ENCODE measurements at regions not wholly inside any gene's neighbourhood (a gene's known extent, or its start where the extent isn't known, plus 50 kb on each side); places are given as distances from the start of the nearest gene placed in this dataset.

DNA sequence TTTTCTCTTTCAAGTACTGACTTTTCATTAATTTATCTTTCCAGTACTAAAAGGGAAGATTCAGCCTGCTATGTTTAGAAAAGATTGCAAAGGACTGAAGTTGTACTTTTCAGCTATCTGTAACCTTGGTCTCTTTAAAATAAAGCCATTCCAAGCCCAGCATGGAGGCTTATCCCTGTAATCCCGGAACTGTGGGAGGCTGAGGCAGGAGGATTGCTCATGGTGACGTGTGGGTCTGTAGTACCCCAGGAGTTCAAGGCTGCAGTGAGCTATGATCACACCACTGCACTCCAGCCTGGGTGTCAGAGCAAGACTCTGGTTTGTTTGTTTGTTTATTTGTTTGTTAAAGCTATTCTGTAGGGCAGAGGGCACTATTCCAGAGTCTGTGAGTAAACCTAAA lies 50.6 kb upstream of the TMEM170B start:
- ChIA-PET POLR2A (no interaction called here), CTCF (interaction anchor here (1.1 to 1.8 kb wide), 2 partner anchors 8 to 22 kb away, joined by 3 to 6 read pairs; no protein-coding TSS in a partner anchor)
- peaks cover 2% of the 10 kb centered on the region for H3K27me3 Mint-ChIP-seq
- intact Hi-C loops (cut with micrococcal nuclease) = no loop called here
- DNase-seq (no peak), ATAC-seq (no peak)
- H3K27ac Mint-ChIP-seq = no peak overlapping the region
- no peak overlapping the region for H3K4me3 Mint-ChIP-seq
- TF ChIP-seq, protein P1, sequence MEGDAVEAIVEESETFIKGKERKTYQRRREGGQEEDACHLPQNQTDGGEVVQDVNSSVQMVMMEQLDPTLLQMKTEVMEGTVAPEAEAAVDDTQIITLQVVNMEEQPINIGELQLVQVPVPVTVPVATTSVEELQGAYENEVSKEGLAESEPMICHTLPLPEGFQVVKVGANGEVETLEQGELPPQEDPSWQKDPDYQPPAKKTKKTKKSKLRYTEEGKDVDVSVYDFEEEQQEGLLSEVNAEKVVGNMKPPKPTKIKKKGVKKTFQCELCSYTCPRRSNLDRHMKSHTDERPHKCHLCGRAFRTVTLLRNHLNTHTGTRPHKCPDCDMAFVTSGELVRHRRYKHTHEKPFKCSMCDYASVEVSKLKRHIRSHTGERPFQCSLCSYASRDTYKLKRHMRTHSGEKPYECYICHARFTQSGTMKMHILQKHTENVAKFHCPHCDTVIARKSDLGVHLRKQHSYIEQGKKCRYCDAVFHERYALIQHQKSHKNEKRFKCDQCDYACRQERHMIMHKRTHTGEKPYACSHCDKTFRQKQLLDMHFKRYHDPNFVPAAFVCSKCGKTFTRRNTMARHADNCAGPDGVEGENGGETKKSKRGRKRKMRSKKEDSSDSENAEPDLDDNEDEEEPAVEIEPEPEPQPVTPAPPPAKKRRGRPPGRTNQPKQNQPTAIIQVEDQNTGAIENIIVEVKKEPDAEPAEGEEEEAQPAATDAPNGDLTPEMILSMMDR (IDR thresholded peaks at IDR 0.05) = no peak
- no peaks in the 10 kb centered on the region for H3K36me3 Mint-ChIP-seq (ENCODE audit: low read depth)
- no peaks in the 10 kb centered on the region for H3K4me1 Mint-ChIP-seq (ENCODE audit: low read depth)
- H3K9me3 Mint-ChIP-seq = no peaks in the 10 kb centered on the region

DNA sequence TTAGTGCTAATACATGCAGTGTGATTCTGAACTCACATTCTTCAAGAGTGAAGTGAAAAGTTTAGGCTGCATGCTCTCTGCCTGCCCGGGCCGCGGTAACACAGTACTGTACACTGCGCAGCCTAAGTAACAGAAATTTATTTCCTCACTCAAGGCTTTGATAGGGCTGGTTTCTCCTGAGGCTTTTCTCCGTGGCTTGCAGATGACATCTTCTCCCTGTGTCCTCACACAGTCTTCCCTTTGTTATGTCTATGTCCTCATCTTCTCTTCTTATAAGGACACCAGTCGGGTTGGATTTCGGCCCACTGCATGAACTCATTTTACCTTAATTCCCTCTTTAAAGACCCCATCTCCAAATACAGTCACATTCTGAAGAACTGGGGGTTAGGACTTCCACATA lies 51.1 kb upstream of the TMEM170B start:
- TF ChIP-seq, protein P1 (IDR thresholded peaks at IDR 0.05) = no peak
- peaks cover 2% of the 10 kb centered on the region for H3K27me3 Mint-ChIP-seq
- intact Hi-C loops (cut with micrococcal nuclease) = no loop called here
- no peak overlapping the region for H3K4me3 Mint-ChIP-seq
- ATAC-seq = no peak
- no peaks in the 10 kb centered on the region for H3K9me3 Mint-ChIP-seq
- no peaks in the 10 kb centered on the region for H3K4me1 Mint-ChIP-seq (ENCODE audit: low read depth)
- DNase-seq = no peak
- POLR2A ChIA-PET = no interaction called here
- H3K27ac Mint-ChIP-seq = no peak overlapping the region
- no peaks in the 10 kb centered on the region for H3K36me3 Mint-ChIP-seq (ENCODE audit: low read depth)
- CTCF ChIA-PET = interaction anchor here (0.9 to 1.8 kb wide), 2 partner anchors 9 to 293 kb away, joined by 3 to 6 read pairs; no protein-coding TSS in a partner anchor

DNA sequence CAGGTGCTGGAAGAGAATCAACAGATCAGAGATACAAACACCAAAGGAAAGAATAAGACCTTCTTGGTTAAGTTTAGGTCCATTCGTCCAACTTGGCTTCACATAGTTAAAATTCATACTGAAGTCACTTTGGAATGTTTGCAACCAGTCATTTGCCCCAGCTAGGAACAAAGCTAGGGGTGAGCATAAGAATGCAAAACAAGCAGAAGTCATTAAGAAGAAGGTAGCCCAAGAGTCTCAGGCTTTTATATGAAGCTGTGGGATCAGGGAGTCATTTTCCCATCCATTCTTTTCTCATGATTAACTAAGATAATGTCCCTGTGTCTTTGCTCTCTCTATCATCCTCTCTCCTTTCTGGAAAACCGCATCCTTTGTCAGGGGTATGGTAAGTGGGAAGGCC lies 51.5 kb upstream of the TMEM170B start:
- no peak for DNase-seq
- ChIA-PET CTCF (interaction anchor here (0.6 to 2.2 kb wide), 5 partner anchors 10 to 343 kb away, joined by 3 to 29 read pairs (median 3); no protein-coding TSS in a partner anchor), POLR2A (no interaction called here)
- intact Hi-C loops (cut with micrococcal nuclease) = no loop called here
- TF ChIP-seq, protein P1 (IDR thresholded peaks at IDR 0.05) = no peak
- no peak overlapping the region for H3K4me3 Mint-ChIP-seq
- H3K36me3 Mint-ChIP-seq (ENCODE audit: low read depth) = no peaks in the 10 kb centered on the region
- peaks cover 2% of the 10 kb centered on the region for H3K27me3 Mint-ChIP-seq
- no peaks in the 10 kb centered on the region for H3K9me3 Mint-ChIP-seq
- no peaks in the 10 kb centered on the region for H3K4me1 Mint-ChIP-seq (ENCODE audit: low read depth)
- no peak for ATAC-seq
- no peak overlapping the region for H3K27ac Mint-ChIP-seq

DNA sequence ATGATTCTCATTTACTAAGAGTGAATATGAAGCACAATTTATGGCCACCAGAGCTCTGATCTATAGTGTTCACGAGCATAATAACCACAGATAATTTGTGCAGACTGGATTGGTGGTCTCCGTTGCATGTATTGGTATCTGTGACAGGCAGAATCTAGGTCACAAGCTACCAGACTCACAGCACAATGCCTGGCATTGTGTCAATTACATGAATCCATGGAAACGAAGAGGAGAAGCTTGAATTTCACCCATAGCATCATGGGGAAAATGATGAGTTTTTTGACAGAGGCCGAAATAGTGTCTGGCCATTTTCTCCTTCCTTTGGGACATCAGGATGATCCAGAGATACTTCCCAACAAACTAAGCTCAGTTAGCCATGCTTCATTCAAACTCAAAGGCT lies 52.3 kb upstream of the TMEM170B start:
- ChIA-PET CTCF (interaction anchor here (0.7 to 2.2 kb wide), 5 partner anchors 11 to 342 kb away, joined by 3 to 29 read pairs (median 3); no protein-coding TSS in a partner anchor), POLR2A (no interaction called here)
- ATAC-seq (no peak), DNase-seq (no peak)
- intact Hi-C loops (cut with micrococcal nuclease) = no loop called here
- no peaks in the 10 kb centered on the region for H3K36me3 Mint-ChIP-seq (ENCODE audit: low read depth)
- TF ChIP-seq, protein P1 (IDR thresholded peaks at IDR 0.05) = no peak
- H3K9me3 Mint-ChIP-seq = no peaks in the 10 kb centered on the region
- no peaks in the 10 kb centered on the region for H3K4me1 Mint-ChIP-seq (ENCODE audit: low read depth)
- peaks cover 2% of the 10 kb centered on the region for H3K27me3 Mint-ChIP-seq
- no peak overlapping the region for H3K27ac Mint-ChIP-seq
- no peak overlapping the region for H3K4me3 Mint-ChIP-seq

DNA sequence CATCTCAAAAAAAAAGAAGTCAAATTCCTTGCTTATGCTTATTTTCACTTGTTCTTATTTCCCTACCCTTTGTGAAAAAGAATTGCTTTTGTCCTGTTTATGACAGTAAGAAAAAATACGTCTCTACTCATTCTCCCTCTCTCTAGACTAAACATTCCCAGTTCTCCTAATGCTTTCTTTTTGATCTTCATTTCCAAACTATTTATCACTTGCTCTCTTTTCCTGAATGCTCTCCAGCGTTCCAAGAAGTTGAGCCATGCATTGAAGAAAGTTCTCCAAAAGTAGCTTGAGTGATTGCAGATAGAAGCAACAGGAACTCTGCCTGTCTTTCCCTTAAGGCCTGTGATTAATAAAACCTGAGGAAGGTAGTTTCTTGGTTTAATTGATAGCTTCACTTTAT lies 53.1 kb upstream of the TMEM170B start:
- no peaks in the 10 kb centered on the region for H3K9me3 Mint-ChIP-seq

More for the DNA sequence above, 53.1 kb upstream of the TMEM170B start:
- ATAC-seq = no peak
- intact Hi-C loops (cut with micrococcal nuclease) = no loop called here
- H3K4me1 Mint-ChIP-seq (ENCODE audit: low read depth) = no peaks in the 10 kb centered on the region
- ChIA-PET CTCF (interaction anchor here (2.0 to 2.2 kb wide), 2 partner anchors 12 to 20 kb away, joined by 5 to 29 read pairs; no protein-coding TSS in a partner anchor), POLR2A (interaction anchor here (0.7 kb wide), 1 partner anchor 421 kb away, joined by 3 read pairs; no protein-coding TSS in a partner anchor)
- H3K27me3 Mint-ChIP-seq = peaks cover 2% of the 10 kb centered on the region
- H3K27ac Mint-ChIP-seq = no peak overlapping the region
- H3K36me3 Mint-ChIP-seq (ENCODE audit: low read depth) = no peaks in the 10 kb centered on the region
- no peak for DNase-seq
- TF ChIP-seq, protein P1 (IDR thresholded peaks at IDR 0.05) = no peak
- no peak overlapping the region for H3K4me3 Mint-ChIP-seq

All from activated CD8-positive, alpha-beta T cell treated with anti-CD3 and anti-CD28 coated beads for 36 hours (primary cell).